Nephron progenitor cell (in vitro differentiated cells): ENCODE measurements at regions not wholly inside any gene's neighbourhood (a gene's known extent, or its start where the extent isn't known, plus 50 kb on each side); places are given as distances from the start of the nearest gene placed in this dataset.
A peak's percentile ranks its signal among the peaks of the same experiment; 100 is the strongest.

Source experiments
- DNase-seq: peaks from one replicate; pipeline ENCODE4 v3.0.0; 2021
- H3K27ac Mint-ChIP-seq: 2 replicates; pipeline ENCODE4 v1.8.0; 2021; ENCODE audit warnings: mild to moderate bottlenecking, moderate library complexity, mixed read lengths
- H3K27me3 Mint-ChIP-seq: 2 replicates; pipeline ENCODE4 v1.8.0; 2021; ENCODE audit warnings: mild to moderate bottlenecking, low read depth, mixed read lengths; ENCODE audit not compliant: poor library complexity
- H3K36me3 Mint-ChIP-seq: 2 replicates; pipeline ENCODE4 v1.8.0; 2021; ENCODE audit warnings: low read depth, mixed read lengths
- H3K4me1 Mint-ChIP-seq: 2 replicates; pipeline ENCODE4 v1.8.0; 2021; ENCODE audit warnings: mixed read lengths
- H3K4me3 Mint-ChIP-seq: 2 replicates; pipeline ENCODE4 v1.8.0; 2021; ENCODE audit warnings: mild to moderate bottlenecking, moderate library complexity, mixed read lengths
- H3K9me3 Mint-ChIP-seq: 2 replicates; pipeline ENCODE4 v1.8.0; 2021; ENCODE audit warnings: mild to moderate bottlenecking, moderate library complexity, mixed read lengths
- TF ChIP-seq, protein P1 (sequence below): fragments of 200-600 bp; sonication (generic); IDR thresholded peaks from 2 replicates; pipeline ENCODE4 v1.5.0; 2021; ENCODE audit warnings: antibody characterized with exemption

DNA sequence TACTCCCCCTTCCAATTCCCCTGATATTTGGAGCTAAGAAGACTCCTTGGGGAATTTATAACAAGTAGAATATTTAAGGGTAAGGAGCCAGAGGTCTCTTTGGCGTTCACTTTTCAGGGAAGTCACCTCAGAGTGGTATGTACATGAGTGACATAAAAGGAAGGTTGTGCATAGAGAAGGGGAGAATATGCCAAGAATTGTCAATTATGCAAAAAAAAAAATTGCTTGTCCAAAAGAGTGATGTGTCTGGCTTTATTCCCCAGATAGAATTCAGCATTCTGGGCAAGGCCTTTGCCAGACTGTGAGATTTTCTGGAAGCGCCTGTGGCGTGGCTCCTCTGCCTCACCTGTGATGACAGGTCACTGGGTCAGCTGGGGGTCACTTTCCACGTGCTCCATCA, 170.2 kb downstream of the MIAT start:
- H3K27ac Mint-ChIP-seq, result no peak overlapping the region
- no peak overlapping the region for H3K4me3 Mint-ChIP-seq
- peaks cover 22% of the 10 kb centered on the region for H3K4me1 Mint-ChIP-seq
- H3K27me3 Mint-ChIP-seq, result peaks cover 44% of the 10 kb centered on the region
- TF ChIP-seq, protein P1, sequence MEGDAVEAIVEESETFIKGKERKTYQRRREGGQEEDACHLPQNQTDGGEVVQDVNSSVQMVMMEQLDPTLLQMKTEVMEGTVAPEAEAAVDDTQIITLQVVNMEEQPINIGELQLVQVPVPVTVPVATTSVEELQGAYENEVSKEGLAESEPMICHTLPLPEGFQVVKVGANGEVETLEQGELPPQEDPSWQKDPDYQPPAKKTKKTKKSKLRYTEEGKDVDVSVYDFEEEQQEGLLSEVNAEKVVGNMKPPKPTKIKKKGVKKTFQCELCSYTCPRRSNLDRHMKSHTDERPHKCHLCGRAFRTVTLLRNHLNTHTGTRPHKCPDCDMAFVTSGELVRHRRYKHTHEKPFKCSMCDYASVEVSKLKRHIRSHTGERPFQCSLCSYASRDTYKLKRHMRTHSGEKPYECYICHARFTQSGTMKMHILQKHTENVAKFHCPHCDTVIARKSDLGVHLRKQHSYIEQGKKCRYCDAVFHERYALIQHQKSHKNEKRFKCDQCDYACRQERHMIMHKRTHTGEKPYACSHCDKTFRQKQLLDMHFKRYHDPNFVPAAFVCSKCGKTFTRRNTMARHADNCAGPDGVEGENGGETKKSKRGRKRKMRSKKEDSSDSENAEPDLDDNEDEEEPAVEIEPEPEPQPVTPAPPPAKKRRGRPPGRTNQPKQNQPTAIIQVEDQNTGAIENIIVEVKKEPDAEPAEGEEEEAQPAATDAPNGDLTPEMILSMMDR, result no peak
- H3K9me3 Mint-ChIP-seq, result no peaks in the 10 kb centered on the region
- H3K36me3 Mint-ChIP-seq, result no peaks in the 10 kb centered on the region
- no peak for DNase-seq

GRCh38 chr22:26828311-26828710, 170.9 kb downstream of the MIAT start:
- Mint-ChIP-seq H3K4me3 (no peak overlapping the region), H3K27me3 (peaks cover 42% of the 10 kb centered on the region), H3K27ac (no peak overlapping the region), H3K4me1 (peaks cover 22% of the 10 kb centered on the region), H3K9me3 (no peaks in the 10 kb centered on the region), H3K36me3 (no peaks in the 10 kb centered on the region)
- DNase-seq, result no peak
- TF ChIP-seq, protein P1, result no peak

- peaks cover 63% of the 10 kb centered on the region for H3K27me3 Mint-ChIP-seq
- TF ChIP-seq, protein P1, result no peak
- DNase-seq, result no peak
- H3K36me3 Mint-ChIP-seq, result no peaks in the 10 kb centered on the region
- no peak overlapping the region for H3K4me3 Mint-ChIP-seq
- no peak overlapping the region for H3K27ac Mint-ChIP-seq
- H3K4me1 Mint-ChIP-seq, result peaks cover 22% of the 10 kb centered on the region
- H3K9me3 Mint-ChIP-seq, result no peaks in the 10 kb centered on the region
These were observed 173.4 kb downstream of the MIAT start for GRCh38 chr22:26830837-26831236.

GRCh38 chr22:26835023-26835422, 177.6 kb downstream of the MIAT start:
- Mint-ChIP-seq H3K27me3 (peaks cover 57% of the 10 kb centered on the region), H3K4me1 (peaks cover 28% of the 10 kb centered on the region), H3K9me3 (no peaks in the 10 kb centered on the region), H3K4me3 (no peak overlapping the region), H3K36me3 (no peaks in the 10 kb centered on the region), H3K27ac (no peak overlapping the region)
- no peak for DNase-seq
- TF ChIP-seq, protein P1, result no peak

DNA sequence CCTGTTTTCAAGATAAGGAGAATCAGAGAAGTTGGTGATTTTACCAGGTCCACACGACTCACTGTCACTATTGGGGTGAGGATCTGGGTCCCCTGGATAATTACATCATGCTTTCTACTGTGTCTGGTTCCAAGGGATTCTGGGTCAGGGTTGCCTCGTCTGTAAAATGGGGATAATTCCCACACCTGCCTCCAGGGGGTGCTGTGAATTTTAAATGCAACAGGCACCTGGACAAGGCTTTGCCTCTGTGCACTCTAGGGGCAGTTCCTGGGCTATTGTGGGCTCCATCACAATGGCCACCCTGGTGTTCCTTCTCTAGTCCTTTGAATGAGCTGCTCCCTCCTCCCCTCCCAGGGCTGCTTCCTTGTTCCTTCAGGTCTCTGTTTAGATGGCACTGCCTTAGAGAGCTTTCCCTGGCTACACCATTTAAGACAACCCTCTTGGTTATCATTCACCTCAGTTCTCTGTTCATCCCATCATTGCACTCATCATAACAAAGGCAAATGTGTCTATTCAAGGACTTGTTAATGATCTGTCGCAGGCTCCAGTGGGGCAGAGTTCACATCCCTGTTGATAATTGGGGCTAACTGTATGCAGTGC, 178.6 kb downstream of the MIAT start:
- H3K4me1 Mint-ChIP-seq, result peaks cover 26% of the 10 kb centered on the region
- H3K36me3 Mint-ChIP-seq, result no peaks in the 10 kb centered on the region
- peak overlapping the region; percentile 57 for H3K27ac Mint-ChIP-seq
- peaks cover 53% of the 10 kb centered on the region for H3K27me3 Mint-ChIP-seq
- no peak overlapping the region for H3K4me3 Mint-ChIP-seq
- TF ChIP-seq, protein P1, result peak; percentile 70
- peak; percentile 64 for DNase-seq
- H3K9me3 Mint-ChIP-seq, result no peaks in the 10 kb centered on the region

GRCh38 chr22:26837784-26838470, 180.5 kb downstream of the MIAT start:
- Mint-ChIP-seq H3K9me3 (no peaks in the 10 kb centered on the region), H3K27ac (no peak overlapping the region), H3K36me3 (no peaks in the 10 kb centered on the region), H3K4me1 (peaks cover 23% of the 10 kb centered on the region), H3K4me3 (no peak overlapping the region), H3K27me3 (peaks cover 40% of the 10 kb centered on the region)
- TF ChIP-seq, protein P1, result no peak
- DNase-seq, result no peak
